A673 (cell line): ENCODE measurements at regions not wholly inside any gene's neighbourhood (a gene's known extent, or its start where the extent isn't known, plus 50 kb on each side); places are given as distances from the start of the nearest gene placed in this dataset.

Source experiments
- BruUV-seq: library from RNA; stranded (reverse); fragments of 400-500 nt; replicated peaks from 2 replicates; lab custom pipeline; 2021; lab: Mats Ljungman, UMichigan
- CTCF ChIA-PET: fragments of 300-600 bp; sonication (Branson Sonifier 250); formaldehyde crosslinking; loops from one replicate; lab custom pipeline; 2022; ENCODE audit warnings: antibody characterized with exemption; lab: Charles Lee
- POLR2A ChIA-PET: fragments of 300-600 bp; sonication (Branson Sonifier 250); formaldehyde crosslinking; loops from one replicate; lab custom pipeline; 2022; ENCODE audit warnings: antibody characterized with exemption; ENCODE audit not compliant: low non-redundant PET; lab: Charles Lee
- DNase-seq: peaks from one replicate; pipeline ENCODE4 v3.0.0-alpha.2; 2015; ENCODE audit warnings: low spot score
- H3K27ac ChIP-seq: fragments of 200-600 bp; sonication (generic); 2 replicates; pipeline ENCODE4 v1.5.1; 2016; ENCODE audit warnings: mixed run types, low read depth, mild to moderate bottlenecking, mixed read lengths, antibody characterized with exemption, low read length; ENCODE audit not compliant: poor library complexity, severe bottlenecking
- H3K27me3 ChIP-seq: fragments of 200-600 bp; sonication (generic); replicated peaks from 2 replicates; pipeline ENCODE4 v1.6.1; 2017; ENCODE audit warnings: mixed run types, low read depth, mild to moderate bottlenecking, mixed read lengths, antibody characterized with exemption, low read length; ENCODE audit not compliant: insufficient read depth, poor library complexity
- H3K36me3 ChIP-seq: fragments of 200-600 bp; sonication (generic); 2 replicates; pipeline ENCODE4 v1.6.1; 2016; ENCODE audit warnings: mixed run types, mild to moderate bottlenecking, mixed read lengths, antibody characterized with exemption, low read length; ENCODE audit not compliant: insufficient read depth, poor library complexity, severe bottlenecking
- H3K4me1 ChIP-seq: fragments of 200-600 bp; sonication (generic); 2 replicates; pipeline ENCODE4 v1.6.1; 2017; ENCODE audit warnings: mixed run types, mild to moderate bottlenecking, mixed read lengths, antibody characterized with exemption, low read length; ENCODE audit not compliant: insufficient read depth, poor library complexity, severe bottlenecking
- H3K4me3 ChIP-seq: fragments of 200-600 bp; sonication (generic); 2 replicates; pipeline ENCODE4 v1.5.1; 2016; ENCODE audit warnings: low read depth, mixed run types, mild to moderate bottlenecking, mixed read lengths, low read length; ENCODE audit not compliant: poor library complexity, severe bottlenecking
- H3K9me3 ChIP-seq: fragments of 200-600 bp; sonication (generic); 2 replicates; pipeline ENCODE4 v1.6.1; 2016; ENCODE audit warnings: mixed run types, low read depth, mild to moderate bottlenecking, mixed read lengths, antibody characterized with exemption, low read length; ENCODE audit not compliant: poor library complexity, severe bottlenecking
- EZH2 ChIP-seq: fragments of 200-600 bp; sonication (generic); IDR thresholded peaks from 2 replicates; pipeline ENCODE4 v1.6.1; 2017; ENCODE audit warnings: borderline replicate concordance, low read depth, mild to moderate bottlenecking, mixed read lengths, antibody characterized with exemption, low read length; ENCODE audit not compliant: poor library complexity, severe bottlenecking
- intact Hi-C: fragments of 100-400 bp; cut with micrococcal nuclease; formaldehyde crosslinking; loops from one replicate; pipeline ENCODE4 v1.10.0; 2022; ENCODE audit not compliant: unreplicated experiment
- TF ChIP-seq, protein P1 (sequence below): fragments of 300-800, 200-600 bp; sonication (generic); conservative IDR thresholded peaks from 2 replicates; pipeline ENCODE4 v1.5.1; 2017; ENCODE audit warnings: low read depth, mild to moderate bottlenecking, antibody characterized with exemption, low read length, moderate library complexity, mixed read lengths

DNA sequence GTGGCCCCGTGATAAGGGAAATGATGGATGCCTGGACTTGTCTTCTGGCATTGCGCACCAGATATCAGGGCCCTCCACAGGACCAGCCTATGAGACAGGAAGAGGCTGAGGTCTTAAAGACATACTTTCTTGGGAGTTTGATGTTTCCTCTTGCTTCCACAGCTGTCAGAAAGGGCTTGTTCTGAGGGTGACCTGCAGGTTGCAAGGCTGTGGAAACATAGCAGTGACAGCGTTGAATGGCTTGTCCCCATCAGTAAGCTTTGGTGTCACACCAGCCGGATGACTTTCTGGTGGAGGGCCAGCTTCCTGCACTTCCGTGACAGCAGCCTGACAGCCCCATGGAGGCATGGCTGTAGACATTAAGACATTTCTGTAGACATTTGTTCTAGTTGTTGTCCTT, 143.2 kb downstream of the C9orf152 start:
- intact Hi-C loops, result no loop called here
- Histone ChIP-seq H3K4me1 (no peaks in the 10 kb centered on the region), H3K27ac (no peak overlapping the region), H3K36me3 (no peaks in the 10 kb centered on the region), H3K9me3 (no peaks in the 10 kb centered on the region), H3K27me3 (no peaks in the 10 kb centered on the region), H3K4me3 (no peak overlapping the region)
- no peak for TF ChIP-seq EZH2
- TF ChIP-seq, protein P1, sequence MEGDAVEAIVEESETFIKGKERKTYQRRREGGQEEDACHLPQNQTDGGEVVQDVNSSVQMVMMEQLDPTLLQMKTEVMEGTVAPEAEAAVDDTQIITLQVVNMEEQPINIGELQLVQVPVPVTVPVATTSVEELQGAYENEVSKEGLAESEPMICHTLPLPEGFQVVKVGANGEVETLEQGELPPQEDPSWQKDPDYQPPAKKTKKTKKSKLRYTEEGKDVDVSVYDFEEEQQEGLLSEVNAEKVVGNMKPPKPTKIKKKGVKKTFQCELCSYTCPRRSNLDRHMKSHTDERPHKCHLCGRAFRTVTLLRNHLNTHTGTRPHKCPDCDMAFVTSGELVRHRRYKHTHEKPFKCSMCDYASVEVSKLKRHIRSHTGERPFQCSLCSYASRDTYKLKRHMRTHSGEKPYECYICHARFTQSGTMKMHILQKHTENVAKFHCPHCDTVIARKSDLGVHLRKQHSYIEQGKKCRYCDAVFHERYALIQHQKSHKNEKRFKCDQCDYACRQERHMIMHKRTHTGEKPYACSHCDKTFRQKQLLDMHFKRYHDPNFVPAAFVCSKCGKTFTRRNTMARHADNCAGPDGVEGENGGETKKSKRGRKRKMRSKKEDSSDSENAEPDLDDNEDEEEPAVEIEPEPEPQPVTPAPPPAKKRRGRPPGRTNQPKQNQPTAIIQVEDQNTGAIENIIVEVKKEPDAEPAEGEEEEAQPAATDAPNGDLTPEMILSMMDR, result no peak
- POLR2A ChIA-PET, result no interaction called here
- DNase-seq, result no peak
- no TSS peak for BruUV-seq
- CTCF ChIA-PET, result no interaction called here

GRCh38 chr9:110065532-110065931, 142.4 kb downstream of the C9orf152 start:
- BruUV-seq, result no TSS peak
- Histone ChIP-seq H3K27me3 (no peaks in the 10 kb centered on the region), H3K4me1 (no peaks in the 10 kb centered on the region), H3K27ac (no peak overlapping the region), H3K4me3 (no peak overlapping the region), H3K36me3 (no peaks in the 10 kb centered on the region), H3K9me3 (no peaks in the 10 kb centered on the region)
- intact Hi-C loops, result no loop called here
- TF ChIP-seq, protein P1, result no peak
- TF ChIP-seq EZH2, result no peak
- POLR2A ChIA-PET, result no interaction called here
- DNase-seq, result no peak
- CTCF ChIA-PET, result no interaction called here

DNA sequence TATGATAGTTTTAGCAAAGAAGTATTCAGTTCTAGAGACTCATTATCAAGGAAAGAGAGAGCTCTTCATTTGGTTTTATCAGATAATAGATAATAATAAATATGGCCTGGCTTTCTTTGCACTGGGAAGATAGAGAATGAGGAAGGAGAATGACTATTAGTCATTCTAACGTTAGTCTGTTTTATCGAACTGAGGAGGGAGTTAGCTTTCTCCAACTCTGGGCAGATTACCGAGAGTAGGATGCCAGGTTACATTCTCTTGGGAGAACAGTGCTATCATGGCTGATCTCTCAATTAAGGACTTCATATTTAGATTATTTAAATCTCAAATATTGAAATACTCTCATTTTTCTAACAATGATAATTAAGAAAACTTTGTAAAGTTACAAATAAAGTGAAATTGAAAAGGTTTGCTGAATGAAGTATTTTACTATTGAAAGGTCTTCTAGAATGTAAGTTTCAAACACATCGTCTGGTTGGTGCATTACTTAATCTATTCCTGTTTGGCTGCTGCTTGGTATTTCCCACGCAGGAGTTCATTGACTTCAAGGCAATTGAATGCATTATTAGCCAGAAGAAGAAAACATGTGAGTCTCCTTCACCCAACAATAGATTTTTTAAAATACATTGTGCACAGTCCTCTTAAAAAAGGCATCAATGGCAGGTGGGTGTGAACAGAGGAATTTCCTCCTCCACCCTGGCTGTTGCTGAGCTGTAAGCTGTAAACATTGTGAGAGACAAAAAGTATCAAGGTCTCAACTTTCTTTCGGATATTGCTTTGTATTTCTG, 140.8 kb downstream of the C9orf152 start:
- ChIA-PET CTCF (no interaction called here), POLR2A (no interaction called here)
- TF ChIP-seq, protein P1, result no peak
- TF ChIP-seq EZH2, result no peak
- Histone ChIP-seq H3K4me3 (no peak overlapping the region), H3K27ac (no peak overlapping the region), H3K36me3 (no peaks in the 10 kb centered on the region), H3K27me3 (no peaks in the 10 kb centered on the region), H3K4me1 (no peaks in the 10 kb centered on the region), H3K9me3 (no peaks in the 10 kb centered on the region)
- no TSS peak for BruUV-seq
- DNase-seq, result no peak
- intact Hi-C loops, result no loop called here
